ENCODE measurements at regions not wholly inside any gene's neighbourhood (a gene's known extent, or its start where the extent isn't known, plus 50 kb on each side); places are given as distances from the start of the nearest gene placed in this dataset.
A peak's percentile ranks its signal among the peaks of the same experiment; 100 is the strongest.

DNA sequence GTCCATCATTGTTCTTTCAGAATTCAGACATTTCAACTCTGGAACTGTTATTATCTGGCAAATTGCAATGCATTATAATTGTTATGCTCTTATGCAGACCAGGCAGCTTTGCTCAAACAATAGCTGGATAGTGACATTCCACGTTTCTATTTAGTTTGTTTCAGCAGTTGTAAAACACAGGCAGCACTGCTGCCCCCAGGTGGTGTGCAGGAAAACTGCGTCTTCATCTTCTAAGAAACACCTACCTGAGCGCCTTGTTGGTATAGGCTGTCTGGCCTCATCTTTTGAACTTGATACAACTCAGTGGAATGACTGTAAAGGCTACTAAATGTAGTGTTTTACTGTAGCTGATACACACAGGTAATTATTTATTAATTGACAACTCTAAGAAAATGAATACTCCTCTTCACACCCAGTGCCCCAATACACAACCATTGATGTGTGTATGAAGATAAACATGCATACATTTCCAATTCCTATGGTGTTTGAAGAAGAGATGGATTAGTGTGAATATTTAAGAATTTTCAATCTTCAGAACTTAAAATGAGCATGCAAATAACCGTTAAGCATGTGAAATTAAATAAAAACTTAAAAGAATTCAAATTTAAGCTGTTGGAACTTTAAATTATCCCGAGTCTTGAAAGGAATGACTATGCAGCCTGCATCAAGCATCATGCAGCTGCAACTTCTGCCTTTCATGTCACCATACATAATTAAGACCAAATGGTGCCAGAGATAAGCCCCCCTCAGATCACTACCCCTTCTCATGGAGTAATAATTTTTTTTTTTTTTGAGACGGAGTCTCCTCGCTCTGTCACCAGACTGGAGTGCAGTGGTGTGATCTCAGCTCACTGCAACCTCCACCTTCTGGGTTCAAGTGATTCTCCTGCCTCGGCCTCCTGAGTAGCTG, 85.6 kb downstream of the CD8B2 start:
- H3K4me3 Mint-ChIP-seq, result no peak overlapping the region
- ATAC-seq (replicated peaks; ENCODE audit: extremely low read depth, poor library complexity, severe bottlenecking), result no peak
- DNase-seq (ENCODE audit: low spot score in 2 of 2), result no peak
- H3K27ac Mint-ChIP-seq (ENCODE audit: low read depth), result no peak overlapping the region
- H3K4me1 Mint-ChIP-seq, result no peaks in the 10 kb centered on the region
- peaks cover 42% of the 10 kb centered on the region for H3K27me3 Mint-ChIP-seq
- H3K36me3 Mint-ChIP-seq (ENCODE audit: insufficient read depth), result no peaks in the 10 kb centered on the region
- H3K9me3 Mint-ChIP-seq, result no peaks in the 10 kb centered on the region

GRCh38 chr2:106573773-106574172, 86.6 kb downstream of the CD8B2 start:
- Mint-ChIP-seq H3K27ac (ENCODE audit: low read depth) (no peak overlapping the region), H3K4me3 (no peak overlapping the region), H3K9me3 (no peaks in the 10 kb centered on the region), H3K27me3 (peaks cover 42% of the 10 kb centered on the region), H3K36me3 (ENCODE audit: insufficient read depth) (no peaks in the 10 kb centered on the region), H3K4me1 (no peaks in the 10 kb centered on the region)
- DNase-seq (ENCODE audit: low spot score in 2 of 2), result no peak
- ATAC-seq (replicated peaks; ENCODE audit: extremely low read depth, poor library complexity, severe bottlenecking), result no peak

GRCh38 chr2:106575955-106576354, 88.8 kb downstream of the CD8B2 start:
- no peaks in the 10 kb centered on the region for H3K9me3 Mint-ChIP-seq
- no peak for ATAC-seq (replicated peaks; ENCODE audit: extremely low read depth, poor library complexity, severe bottlenecking)
- H3K27ac Mint-ChIP-seq (ENCODE audit: low read depth), result no peak overlapping the region
- no peak overlapping the region for H3K4me3 Mint-ChIP-seq
- DNase-seq (ENCODE audit: low spot score in 2 of 2), result no peak
- H3K36me3 Mint-ChIP-seq (ENCODE audit: insufficient read depth), result no peaks in the 10 kb centered on the region
- peaks cover 45% of the 10 kb centered on the region for H3K27me3 Mint-ChIP-seq
- no peaks in the 10 kb centered on the region for H3K4me1 Mint-ChIP-seq

GRCh38 chr2:106577255-106577651, 90.1 kb downstream of the CD8B2 start:
- ATAC-seq (replicated peaks; ENCODE audit: extremely low read depth, poor library complexity, severe bottlenecking) (no peak), DNase-seq (ENCODE audit: low spot score in 2 of 2) (no peak)
- H3K4me3 Mint-ChIP-seq, result no peak overlapping the region
- no peak overlapping the region for H3K27ac Mint-ChIP-seq (ENCODE audit: low read depth)
- H3K27me3 Mint-ChIP-seq, result peaks cover 42% of the 10 kb centered on the region
- H3K4me1 Mint-ChIP-seq, result peaks cover 9% of the 10 kb centered on the region
- H3K36me3 Mint-ChIP-seq (ENCODE audit: insufficient read depth), result no peaks in the 10 kb centered on the region
- no peaks in the 10 kb centered on the region for H3K9me3 Mint-ChIP-seq

GRCh38 chr2:106579750-106580197, 92.6 kb downstream of the CD8B2 start:
- DNase-seq (ENCODE audit: low spot score in 2 of 2) (no peak), ATAC-seq (replicated peaks; ENCODE audit: extremely low read depth, poor library complexity, severe bottlenecking) (no peak)
- peaks cover 14% of the 10 kb centered on the region for H3K4me1 Mint-ChIP-seq
- no peaks in the 10 kb centered on the region for H3K9me3 Mint-ChIP-seq
- H3K27me3 Mint-ChIP-seq, result peaks cover 42% of the 10 kb centered on the region
- H3K4me3 Mint-ChIP-seq, result no peak overlapping the region
- H3K27ac Mint-ChIP-seq (ENCODE audit: low read depth), result no peak overlapping the region
- peaks cover 3% of the 10 kb centered on the region for H3K36me3 Mint-ChIP-seq (ENCODE audit: insufficient read depth)

DNA sequence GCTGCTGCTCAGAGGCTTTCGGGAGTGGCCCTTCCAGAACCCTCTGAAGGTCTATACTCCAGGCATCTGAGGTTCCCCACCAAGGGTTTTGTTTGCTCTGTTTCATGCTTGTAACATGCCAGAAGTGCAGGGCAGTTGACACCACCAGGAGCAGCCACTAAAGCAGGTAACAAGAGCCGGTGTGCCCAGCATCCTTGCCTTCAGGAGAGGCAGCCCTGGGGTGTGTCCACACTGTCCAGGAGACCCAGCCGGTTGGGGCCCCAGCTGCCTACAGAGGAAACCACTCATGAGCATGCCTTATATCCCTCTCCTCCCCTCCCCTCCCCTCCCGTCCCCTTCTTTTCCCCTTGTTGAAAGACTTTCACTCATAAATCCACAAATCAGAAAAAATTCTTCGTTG, 93.1 kb downstream of the CD8B2 start:
- Mint-ChIP-seq H3K27ac (ENCODE audit: low read depth) (no peak overlapping the region), H3K4me1 (peaks cover 14% of the 10 kb centered on the region), H3K9me3 (no peaks in the 10 kb centered on the region), H3K36me3 (ENCODE audit: insufficient read depth) (peaks cover 3% of the 10 kb centered on the region), H3K4me3 (no peak overlapping the region), H3K27me3 (peaks cover 44% of the 10 kb centered on the region)
- no peak for ATAC-seq (replicated peaks; ENCODE audit: extremely low read depth, poor library complexity, severe bottlenecking)
- DNase-seq (ENCODE audit: low spot score in 2 of 2), result no peak

DNA sequence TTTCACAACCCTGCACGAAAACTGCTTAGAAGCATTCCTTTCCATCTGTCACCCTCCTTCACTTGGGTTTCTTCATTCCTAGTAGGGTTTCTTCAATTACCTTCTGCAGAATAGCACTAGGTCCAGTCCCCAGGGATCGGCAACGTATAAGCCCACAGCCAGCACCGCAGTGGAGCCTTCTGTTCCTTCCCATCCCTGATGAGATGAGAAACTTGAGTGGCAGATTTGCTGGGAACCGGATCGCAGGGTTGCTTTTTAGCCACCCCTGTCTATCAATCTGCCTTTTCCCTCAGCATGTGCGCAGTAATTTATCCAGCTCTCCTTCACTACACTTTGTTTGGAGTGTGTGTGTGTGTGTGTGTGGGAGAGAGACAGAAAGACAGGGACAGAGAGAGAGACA, 94.2 kb downstream of the CD8B2 start:
- DNase-seq (ENCODE audit: low spot score in 2 of 2) (no peak), ATAC-seq (replicated peaks; ENCODE audit: extremely low read depth, poor library complexity, severe bottlenecking) (no peak)
- H3K4me3 Mint-ChIP-seq, result peak overlapping the region; percentile 79
- no peaks in the 10 kb centered on the region for H3K9me3 Mint-ChIP-seq
- H3K36me3 Mint-ChIP-seq (ENCODE audit: insufficient read depth), result peaks cover 3% of the 10 kb centered on the region
- H3K4me1 Mint-ChIP-seq, result peaks cover 14% of the 10 kb centered on the region
- no peak overlapping the region for H3K27ac Mint-ChIP-seq (ENCODE audit: low read depth)
- peaks cover 54% of the 10 kb centered on the region for H3K27me3 Mint-ChIP-seq

- Mint-ChIP-seq H3K4me3 (peak overlapping the region; percentile 79), H3K9me3 (no peaks in the 10 kb centered on the region), H3K4me1 (peaks cover 14% of the 10 kb centered on the region), H3K27ac (ENCODE audit: low read depth) (no peak overlapping the region), H3K27me3 (peaks cover 58% of the 10 kb centered on the region), H3K36me3 (ENCODE audit: insufficient read depth) (peaks cover 3% of the 10 kb centered on the region)
- DNase-seq (ENCODE audit: low spot score in 2 of 2) (no peak), ATAC-seq (replicated peaks; ENCODE audit: extremely low read depth, poor library complexity, severe bottlenecking) (peak; percentile 29)
Observed at GRCh38 chr2:106581755-106582147, 94.6 kb downstream of the CD8B2 start.

DNA sequence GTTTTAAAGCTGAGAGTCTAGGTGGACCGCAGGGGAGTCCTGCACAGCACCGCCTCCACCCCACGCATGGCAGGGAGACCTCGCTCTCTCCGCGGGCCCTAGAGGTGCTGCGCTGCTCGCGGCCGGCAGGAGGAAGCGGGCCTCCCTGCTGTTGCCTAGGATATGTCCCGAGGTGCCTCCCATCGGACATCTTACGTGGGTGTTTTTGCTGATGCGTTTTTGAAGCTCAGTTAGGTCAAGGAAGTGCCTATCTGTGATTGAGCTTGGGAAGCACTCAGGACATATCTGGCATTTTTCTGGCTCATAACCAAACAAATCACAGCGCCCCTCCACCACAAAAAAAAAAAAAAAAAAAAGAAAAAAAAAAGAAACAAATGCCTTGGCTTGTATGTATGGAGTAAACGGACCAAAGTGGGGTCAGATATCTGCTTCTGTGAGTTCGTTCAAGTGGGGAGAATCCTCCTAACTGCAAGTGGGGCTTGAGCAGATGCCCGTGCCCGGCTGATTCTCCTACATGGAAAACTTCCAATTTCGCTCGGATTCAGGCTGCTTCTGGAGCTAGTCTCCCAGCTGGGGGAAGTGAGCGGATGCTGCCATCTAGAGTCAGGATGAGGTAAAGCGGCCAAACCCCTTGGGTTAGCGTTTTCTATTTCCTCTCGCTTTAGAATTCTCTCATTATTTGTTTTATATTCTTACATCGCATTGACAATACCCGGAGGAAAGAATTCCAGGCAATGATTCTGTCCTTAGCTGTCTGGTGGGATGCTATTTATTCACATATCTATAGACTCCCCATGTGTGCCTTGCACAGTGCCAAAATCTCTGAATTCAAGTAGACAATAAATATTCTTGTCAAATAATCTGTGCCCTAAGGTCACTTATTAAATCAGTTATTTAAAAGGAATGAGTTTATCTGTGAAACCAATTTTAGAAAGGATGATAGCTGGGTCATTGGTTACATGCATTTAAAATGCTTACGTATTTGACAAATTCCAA, 95.3 kb downstream of the CD8B2 start:
- DNase-seq (ENCODE audit: low spot score in 2 of 2) (peak; percentile 28), ATAC-seq (replicated peaks; ENCODE audit: extremely low read depth, poor library complexity, severe bottlenecking) (peak; percentile 77)
- Mint-ChIP-seq H3K36me3 (ENCODE audit: insufficient read depth) (peaks cover 3% of the 10 kb centered on the region), H3K4me3 (peak overlapping the region; percentile 79), H3K4me1 (peaks cover 19% of the 10 kb centered on the region), H3K27ac (ENCODE audit: low read depth) (no peak overlapping the region), H3K27me3 (peaks cover 64% of the 10 kb centered on the region), H3K9me3 (no peaks in the 10 kb centered on the region)

DNA sequence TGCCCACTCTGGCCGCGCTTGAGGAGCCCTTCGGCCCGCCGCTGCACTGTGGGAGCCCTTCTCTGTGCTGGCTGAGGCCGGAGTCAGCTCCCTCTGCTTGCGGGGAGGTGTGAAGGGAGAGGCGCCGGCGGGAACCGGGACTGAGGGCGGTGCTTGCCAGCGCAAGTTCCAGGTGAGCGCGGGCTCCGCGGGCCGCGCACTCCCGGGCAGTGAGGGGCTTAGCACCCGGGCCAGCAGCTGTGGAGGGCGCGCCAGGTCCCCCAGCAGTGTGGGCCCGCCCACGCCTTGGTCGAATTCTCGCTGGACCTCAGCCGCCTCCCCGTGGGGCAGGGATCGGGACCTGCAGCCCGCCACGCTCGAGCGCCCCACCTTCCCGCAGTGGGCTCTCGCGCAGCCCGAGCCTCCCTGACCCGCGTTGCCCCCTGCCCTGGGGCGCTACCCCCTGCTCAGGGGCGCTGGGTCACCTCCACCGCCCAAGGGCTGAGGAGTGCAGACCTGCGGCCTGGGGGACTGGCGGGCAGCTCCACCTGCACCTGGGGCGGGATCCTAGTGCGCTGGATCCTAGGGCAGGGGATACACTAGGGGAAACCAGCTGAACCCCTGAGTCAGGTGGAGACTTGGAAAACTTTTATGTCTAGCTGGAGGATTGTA, 97.3 kb downstream of the CD8B2 start:
- no peak overlapping the region for H3K27ac Mint-ChIP-seq (ENCODE audit: low read depth)
- peaks cover 54% of the 10 kb centered on the region for H3K27me3 Mint-ChIP-seq
- peaks cover 3% of the 10 kb centered on the region for H3K36me3 Mint-ChIP-seq (ENCODE audit: insufficient read depth)
- no peaks in the 10 kb centered on the region for H3K9me3 Mint-ChIP-seq
- peaks cover 19% of the 10 kb centered on the region for H3K4me1 Mint-ChIP-seq
- DNase-seq (ENCODE audit: low spot score in 2 of 2) (no peak), ATAC-seq (replicated peaks; ENCODE audit: extremely low read depth, poor library complexity, severe bottlenecking) (no peak)
- no peak overlapping the region for H3K4me3 Mint-ChIP-seq

DNA sequence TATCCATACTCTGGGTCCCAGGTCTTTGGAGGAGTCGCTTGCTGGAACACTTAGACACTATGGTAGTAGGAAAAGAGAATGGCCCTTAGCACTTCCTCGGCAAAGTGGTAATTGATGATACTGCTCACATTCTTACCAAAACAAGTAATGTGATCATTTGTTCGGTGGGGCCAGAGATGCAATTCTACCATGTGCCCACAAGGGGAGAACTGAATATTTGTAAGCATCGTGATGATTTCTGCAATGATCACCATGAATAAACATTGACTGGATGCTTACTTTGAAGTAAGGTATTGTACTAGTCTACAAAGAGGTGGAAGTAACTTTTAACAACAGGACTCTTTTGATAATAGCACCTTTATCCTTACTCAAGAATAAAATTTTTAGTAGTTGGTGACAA, 109.7 kb downstream of the CD8B2 start:
- H3K36me3 Mint-ChIP-seq (ENCODE audit: insufficient read depth), result no peaks in the 10 kb centered on the region
- ATAC-seq (replicated peaks; ENCODE audit: extremely low read depth, poor library complexity, severe bottlenecking) (no peak), DNase-seq (ENCODE audit: low spot score in 2 of 2) (no peak)
- H3K4me1 Mint-ChIP-seq, result no peaks in the 10 kb centered on the region
- H3K9me3 Mint-ChIP-seq, result no peaks in the 10 kb centered on the region
- H3K27me3 Mint-ChIP-seq, result peaks cover 47% of the 10 kb centered on the region
- H3K4me3 Mint-ChIP-seq, result no peak overlapping the region
- no peak overlapping the region for H3K27ac Mint-ChIP-seq (ENCODE audit: low read depth)

GRCh38 chr2:106599540-106599939, 112.4 kb downstream of the CD8B2 start:
- H3K36me3 Mint-ChIP-seq (ENCODE audit: insufficient read depth), result no peaks in the 10 kb centered on the region
- no peak overlapping the region for H3K4me3 Mint-ChIP-seq
- no peak for ATAC-seq (replicated peaks; ENCODE audit: extremely low read depth, poor library complexity, severe bottlenecking)
- no peak for DNase-seq (ENCODE audit: low spot score in 2 of 2)
- H3K27me3 Mint-ChIP-seq, result peaks cover 48% of the 10 kb centered on the region
- no peak overlapping the region for H3K27ac Mint-ChIP-seq (ENCODE audit: low read depth)
- H3K4me1 Mint-ChIP-seq, result no peaks in the 10 kb centered on the region
- H3K9me3 Mint-ChIP-seq, result no peaks in the 10 kb centered on the region
